Stimulated activated naive B cell treated with anti-CD40 and anti-IgM and Interleukin-4, amounts not matched to agents 10 μg/mL and 1 μg/mL and 100 μg/mL, for 72 hours (primary cell): ENCODE measurements at regions not wholly inside any gene's neighbourhood (a gene's known extent, or its start where the extent isn't known, plus 50 kb on each side); places are given as distances from the start of the nearest gene placed in this dataset.

Source experiments
- ATAC-seq, 2 donors: fragments of 150-1000 bp; cut with Tn5 transposase; replicated peaks; 2 replicates each; pipeline ENCODE4 v1.10.0; 2021; ENCODE audit warnings: moderate library complexity in 1 of 2
- DNase-seq: peaks from one replicate; pipeline ENCODE4 v3.0.0; 2021
- H3K27ac Mint-ChIP-seq: one replicate; pipeline ENCODE4 v1.8.0; 2022; ENCODE audit warnings: mild to moderate bottlenecking, mixed read lengths
- H3K27me3 Mint-ChIP-seq, 2 donors: one replicate each; pipeline ENCODE4 v1.8.0; 2022; ENCODE audit warnings: mixed read lengths in 2 of 2
- H3K36me3 Mint-ChIP-seq, 2 donors: one replicate each; pipeline ENCODE4 v1.8.0; 2022; ENCODE audit warnings: mixed read lengths in 2 of 2, mild to moderate bottlenecking in 1 of 2
- H3K4me1 Mint-ChIP-seq, 2 donors: one replicate each; pipeline ENCODE4 v1.8.0; 2022; ENCODE audit warnings: mixed read lengths in 2 of 2, mild to moderate bottlenecking in 1 of 2
- H3K4me3 Mint-ChIP-seq, 2 donors: one replicate each; pipeline ENCODE4 v1.8.0; 2022; ENCODE audit warnings: mild to moderate bottlenecking in 2 of 2, mixed read lengths in 2 of 2, moderate library complexity in 1 of 2
- H3K9me3 Mint-ChIP-seq, 2 donors: one replicate each; pipeline ENCODE4 v1.8.0; 2022; ENCODE audit warnings: mixed read lengths in 2 of 2, mild to moderate bottlenecking in 1 of 2

DNA sequence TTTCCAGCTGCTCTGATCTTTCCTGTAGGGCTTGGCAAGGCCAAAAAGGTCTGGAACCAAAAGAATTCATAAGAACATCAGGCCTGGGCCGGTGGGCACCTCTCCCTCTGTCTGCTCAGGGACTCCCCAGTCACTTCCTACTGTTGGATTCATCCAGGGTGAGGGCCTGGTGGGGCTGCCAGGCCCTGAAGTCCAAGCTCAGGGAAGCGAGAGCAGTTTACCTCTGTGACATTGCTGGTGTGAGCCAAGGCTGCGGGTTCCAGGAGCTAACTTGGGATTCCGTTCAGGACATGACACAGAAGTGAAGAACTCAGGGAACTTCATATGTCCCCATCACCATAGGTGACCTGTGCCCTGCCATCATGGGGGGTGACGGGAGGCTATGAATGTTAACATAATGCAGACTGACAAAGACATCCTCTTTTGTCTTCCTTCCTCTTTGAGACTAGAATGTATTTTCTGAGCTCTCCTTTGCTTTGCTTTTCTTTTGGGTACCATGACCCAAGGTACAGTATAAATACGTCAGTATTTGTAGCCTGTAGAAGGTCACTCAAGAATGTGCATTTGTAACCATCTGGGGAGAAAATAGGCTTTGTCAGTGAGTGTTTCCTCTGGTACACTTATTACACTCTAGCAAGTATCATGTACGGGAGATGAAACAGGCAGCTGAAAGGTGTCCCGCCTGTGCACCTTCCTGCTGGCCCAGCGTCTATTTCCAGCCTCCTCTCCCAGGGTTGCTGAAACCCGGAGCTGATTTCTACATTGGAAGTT is 130.5 kb upstream of the SLC1A4 start:
- DNase-seq (no peak), ATAC-seq (peak; percentile 6 to 7)
- H3K4me3 Mint-ChIP-seq = peak overlapping the region in 1 of 2 donors; percentile 70
- peak overlapping the region; percentile 90 for H3K27ac Mint-ChIP-seq
- no peaks in the 10 kb centered on the region for H3K27me3 Mint-ChIP-seq
- H3K4me1 Mint-ChIP-seq = peaks cover 24 to 38% of the 10 kb centered on the region in 2 donors
- no peaks in the 10 kb centered on the region for H3K9me3 Mint-ChIP-seq
- peaks cover 4 to 18% of the 10 kb centered on the region in 2 donors for H3K36me3 Mint-ChIP-seq

GRCh38 chr2:64859312-64860212 is 129.6 kb upstream of the SLC1A4 start:
- Mint-ChIP-seq H3K27me3 (no peaks in the 10 kb centered on the region), H3K4me1 (peaks cover 22 to 32% of the 10 kb centered on the region in 2 donors), H3K36me3 (peaks cover 4 to 14% of the 10 kb centered on the region in 2 donors), H3K27ac (peak overlapping the region; percentile 90), H3K9me3 (no peaks in the 10 kb centered on the region), H3K4me3 (peak overlapping the region in 1 of 2 donors; percentile 70)
- peak; percentile 7 to 19 for ATAC-seq
- no peak for DNase-seq

DNA sequence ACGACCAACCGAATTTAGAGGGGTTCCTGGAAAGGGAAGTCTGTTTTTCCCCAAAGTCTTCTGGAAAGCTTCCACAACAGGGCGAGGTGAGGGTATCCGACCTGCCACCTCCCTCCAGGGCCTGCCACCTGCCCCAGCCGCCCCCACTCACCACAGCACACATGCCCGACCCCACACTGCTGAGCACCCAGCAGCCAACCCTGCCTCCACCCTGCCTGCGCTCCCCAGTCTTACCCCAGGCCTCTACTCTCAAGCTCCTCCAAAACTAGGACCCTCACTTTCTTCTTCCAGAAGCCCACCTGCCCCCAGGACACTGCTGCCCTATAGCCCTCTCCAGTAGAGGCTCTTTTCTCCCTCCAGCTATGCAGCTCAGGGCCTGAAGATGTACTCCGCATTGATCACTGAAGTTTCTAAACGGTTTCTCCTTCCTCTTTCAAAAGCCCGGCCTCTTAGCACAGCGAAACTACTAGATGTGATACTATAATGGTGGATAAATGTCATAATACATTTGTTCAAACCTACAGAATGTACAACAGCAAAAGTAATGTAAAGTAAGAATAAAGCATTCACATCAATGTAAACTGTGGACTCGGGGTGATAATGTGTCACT is 128.8 kb upstream of the SLC1A4 start:
- Mint-ChIP-seq H3K4me1 (peaks cover 15 to 26% of the 10 kb centered on the region in 2 donors), H3K4me3 (no peak overlapping the region), H3K36me3 (peaks cover under 1 to 6% of the 10 kb centered on the region in 2 donors), H3K27ac (no peak overlapping the region), H3K27me3 (no peaks in the 10 kb centered on the region), H3K9me3 (no peaks in the 10 kb centered on the region)
- ATAC-seq (peak; percentile 45 to 49), DNase-seq (no peak)

- H3K27me3 Mint-ChIP-seq = no peaks in the 10 kb centered on the region
- peaks cover 0 to 3% of the 10 kb centered on the region in 2 donors for H3K36me3 Mint-ChIP-seq
- H3K4me1 Mint-ChIP-seq = peaks cover 14 to 26% of the 10 kb centered on the region in 2 donors
- no peak for DNase-seq
- ATAC-seq = no peak
- no peak overlapping the region for H3K27ac Mint-ChIP-seq
- H3K4me3 Mint-ChIP-seq = no peak overlapping the region
- no peaks in the 10 kb centered on the region for H3K9me3 Mint-ChIP-seq
These were observed 128.3 kb upstream of the SLC1A4 start for GRCh38 chr2:64860936-64861335.

- H3K27me3 Mint-ChIP-seq = no peaks in the 10 kb centered on the region
- peaks cover 3 to 9% of the 10 kb centered on the region in 2 donors for H3K36me3 Mint-ChIP-seq
- ATAC-seq (peak; percentile 10 to 26), DNase-seq (no peak)
- H3K4me3 Mint-ChIP-seq = no peak overlapping the region
- no peak overlapping the region for H3K27ac Mint-ChIP-seq
- H3K9me3 Mint-ChIP-seq = no peaks in the 10 kb centered on the region
- peaks cover 19 to 26% of the 10 kb centered on the region in 2 donors for H3K4me1 Mint-ChIP-seq
These were observed 127.5 kb upstream of the SLC1A4 start for GRCh38 chr2:64861452-64862397.

DNA sequence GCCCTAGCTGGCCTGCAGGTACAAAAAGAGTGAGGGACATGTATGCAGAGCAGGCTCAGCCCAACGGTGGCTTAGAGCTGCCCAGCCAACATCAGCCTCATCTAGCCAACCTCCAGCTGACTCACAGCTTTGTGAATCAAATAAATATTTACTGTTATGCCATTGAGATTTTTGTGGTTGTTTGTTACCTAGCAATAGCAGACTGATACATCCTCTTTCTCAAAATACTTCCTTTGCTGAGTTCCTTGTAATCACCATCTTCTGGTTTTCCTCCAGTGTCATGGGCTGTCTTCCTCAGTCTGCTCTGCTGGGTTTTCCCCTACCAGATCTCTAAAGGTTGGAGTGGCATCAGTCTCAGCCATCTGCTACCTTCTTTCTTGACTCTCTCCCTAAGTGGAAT is 126.6 kb upstream of the SLC1A4 start:
- Mint-ChIP-seq H3K27ac (no peak overlapping the region), H3K27me3 (no peaks in the 10 kb centered on the region), H3K4me1 (peaks cover 18 to 23% of the 10 kb centered on the region in 2 donors), H3K9me3 (no peaks in the 10 kb centered on the region), H3K4me3 (no peak overlapping the region), H3K36me3 (peaks cover 4 to 12% of the 10 kb centered on the region in 2 donors)
- ATAC-seq (peak; percentile 53 to 58), DNase-seq (no peak)

DNA sequence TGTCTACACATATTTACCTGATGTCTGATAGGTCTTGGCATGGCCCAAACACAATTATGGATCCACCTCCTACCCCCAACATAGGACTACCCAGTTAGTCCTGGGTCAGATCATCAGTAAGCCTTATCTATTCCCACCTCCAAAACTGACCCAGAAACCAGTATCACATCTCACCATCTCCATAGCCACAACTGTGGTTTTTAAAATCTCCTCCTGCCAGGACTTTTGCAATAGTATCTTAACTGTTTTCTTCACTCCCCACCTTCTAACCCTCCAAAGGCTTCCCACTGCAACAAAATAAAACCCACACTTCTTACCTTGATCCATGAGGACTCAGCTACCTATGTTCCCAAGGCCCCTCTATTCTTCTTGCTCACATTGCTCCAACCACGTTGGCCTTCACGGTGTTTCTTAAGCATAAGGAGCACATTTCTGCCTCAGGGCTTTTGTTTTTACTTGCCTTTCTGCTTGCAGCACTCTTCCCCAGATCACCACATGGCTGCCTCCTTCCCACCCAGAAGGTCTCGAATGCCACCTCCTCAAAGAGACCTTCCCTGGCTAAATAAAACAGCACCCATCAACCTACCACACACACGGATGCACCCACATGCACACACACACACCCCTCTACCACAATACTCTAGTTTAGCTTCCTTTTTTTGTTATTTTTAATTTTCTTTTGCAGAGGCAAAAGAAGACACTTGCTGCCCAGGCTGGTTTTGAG is 125.9 kb upstream of the SLC1A4 start:
- Mint-ChIP-seq H3K4me3 (no peak overlapping the region), H3K27ac (no peak overlapping the region), H3K4me1 (peaks cover 18 to 19% of the 10 kb centered on the region in 2 donors), H3K9me3 (no peaks in the 10 kb centered on the region), H3K27me3 (no peaks in the 10 kb centered on the region), H3K36me3 (peaks cover 4 to 18% of the 10 kb centered on the region in 2 donors)
- ATAC-seq (no peak), DNase-seq (no peak)

- DNase-seq = peak; percentile 59
- H3K9me3 Mint-ChIP-seq = no peaks in the 10 kb centered on the region
- H3K27ac Mint-ChIP-seq = peak overlapping the region; percentile 60
- peak; percentile 68 to 74 for ATAC-seq
- H3K4me3 Mint-ChIP-seq = peak overlapping the region; percentile 72 to 77
- peaks cover 10 to 27% of the 10 kb centered on the region in 2 donors for H3K36me3 Mint-ChIP-seq
- peaks cover 9 to 10% of the 10 kb centered on the region in 2 donors for H3K4me1 Mint-ChIP-seq
- H3K27me3 Mint-ChIP-seq = no peaks in the 10 kb centered on the region
These were observed 123.9 kb upstream of the SLC1A4 start for GRCh38 chr2:64865073-64865830.

- H3K4me3 Mint-ChIP-seq = peak overlapping the region; percentile 72 to 77
- H3K27ac Mint-ChIP-seq = no peak overlapping the region
- no peaks in the 10 kb centered on the region for H3K27me3 Mint-ChIP-seq
- ATAC-seq = no peak
- H3K36me3 Mint-ChIP-seq = peaks cover 10 to 27% of the 10 kb centered on the region in 2 donors
- H3K9me3 Mint-ChIP-seq = no peaks in the 10 kb centered on the region
- peaks cover 9 to 10% of the 10 kb centered on the region in 2 donors for H3K4me1 Mint-ChIP-seq
- DNase-seq = no peak
These were observed 123.3 kb upstream of the SLC1A4 start for GRCh38 chr2:64865831-64866345.

DNA sequence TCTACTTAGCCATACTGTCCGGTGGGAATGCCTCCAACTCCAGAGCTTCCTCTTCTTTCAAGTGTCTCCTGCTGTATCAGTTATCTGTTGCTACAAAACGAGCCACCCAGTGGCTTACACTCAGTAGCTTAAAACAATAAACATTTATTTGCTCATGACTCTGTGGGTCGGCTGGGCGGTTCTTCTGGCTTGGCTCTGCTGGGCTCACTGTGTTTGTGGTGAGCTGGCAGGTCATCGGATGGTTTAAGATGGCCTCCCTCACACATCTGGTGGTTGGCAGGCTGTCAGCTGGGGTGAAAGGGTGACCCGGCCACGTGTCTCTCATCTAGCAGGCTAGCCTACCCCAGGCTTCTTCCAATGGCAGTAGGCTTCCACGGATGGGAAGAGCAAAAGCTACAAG is 122.4 kb upstream of the SLC1A4 start:
- peaks cover 9 to 10% of the 10 kb centered on the region in 2 donors for H3K4me1 Mint-ChIP-seq
- ATAC-seq (no peak), DNase-seq (no peak)
- H3K4me3 Mint-ChIP-seq = peak overlapping the region; percentile 9 to 42
- H3K27ac Mint-ChIP-seq = no peak overlapping the region
- H3K36me3 Mint-ChIP-seq = peaks cover 10 to 31% of the 10 kb centered on the region in 2 donors
- H3K27me3 Mint-ChIP-seq = no peaks in the 10 kb centered on the region
- H3K9me3 Mint-ChIP-seq = no peaks in the 10 kb centered on the region

- H3K27me3 Mint-ChIP-seq = no peaks in the 10 kb centered on the region
- peaks cover 9 to 10% of the 10 kb centered on the region in 2 donors for H3K4me1 Mint-ChIP-seq
- DNase-seq (no peak), ATAC-seq (no peak)
- no peaks in the 10 kb centered on the region for H3K9me3 Mint-ChIP-seq
- no peak overlapping the region for H3K4me3 Mint-ChIP-seq
- peaks cover 10 to 31% of the 10 kb centered on the region in 2 donors for H3K36me3 Mint-ChIP-seq
- no peak overlapping the region for H3K27ac Mint-ChIP-seq
These were observed 121.8 kb upstream of the SLC1A4 start for GRCh38 chr2:64867253-64867996.

- Mint-ChIP-seq H3K27ac (no peak overlapping the region), H3K4me1 (peaks cover 14 to 21% of the 10 kb centered on the region in 2 donors), H3K4me3 (no peak overlapping the region), H3K27me3 (no peaks in the 10 kb centered on the region), H3K9me3 (no peaks in the 10 kb centered on the region), H3K36me3 (peaks cover 10 to 35% of the 10 kb centered on the region in 2 donors)
- DNase-seq (no peak), ATAC-seq (no peak)
These were observed 120.1 kb upstream of the SLC1A4 start for GRCh38 chr2:64869126-64869525.
